ENCODE measurements at regions not wholly inside any gene's neighbourhood (a gene's known extent, or its start where the extent isn't known, plus 50 kb on each side); places are given as distances from the start of the nearest gene placed in this dataset.

DNA sequence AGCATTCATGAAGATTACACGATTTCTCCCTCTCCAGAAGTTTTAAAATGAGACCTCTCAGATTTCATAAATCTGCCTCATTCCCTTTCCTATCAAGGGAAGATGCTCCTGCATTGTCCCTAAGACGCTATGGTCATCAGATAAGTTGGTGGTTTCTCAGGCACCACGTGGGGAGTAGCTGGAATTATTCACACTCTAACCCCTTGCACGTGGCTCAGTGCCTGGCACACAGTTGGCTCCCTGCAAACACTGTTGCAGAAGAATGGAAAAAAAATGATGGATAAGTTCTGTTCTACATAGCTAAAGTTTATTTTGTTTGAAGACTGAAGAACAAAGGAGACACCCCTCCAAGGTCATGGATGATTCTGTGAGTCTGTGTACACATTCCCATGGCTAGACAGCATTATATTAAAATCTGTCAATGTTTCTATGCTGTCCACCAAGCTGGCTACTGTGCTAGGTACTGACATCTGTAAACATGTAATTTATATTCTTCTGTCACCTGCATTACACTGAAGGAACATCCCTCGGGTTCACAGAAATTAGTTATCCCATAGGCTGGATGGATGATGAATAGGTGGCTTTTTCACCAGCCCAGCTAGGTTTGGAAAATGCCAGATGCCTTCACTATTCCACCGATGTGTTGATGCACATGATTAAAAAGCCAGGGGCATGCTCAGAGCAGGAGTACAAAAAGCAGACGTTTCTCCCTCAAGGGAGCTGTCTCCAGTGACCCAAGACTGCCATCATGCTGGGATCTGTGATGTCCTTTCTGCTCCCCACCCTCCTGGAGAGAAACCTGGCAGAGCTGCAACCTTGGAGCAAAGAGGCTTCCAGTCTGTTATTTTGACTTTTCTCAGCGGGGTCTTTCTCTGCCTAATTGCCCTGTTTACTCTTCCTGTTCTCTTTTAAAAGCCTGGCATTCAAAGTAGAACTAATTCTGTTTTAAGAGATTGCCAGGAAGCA is 610.5 kb downstream of the UTRN start:
- Histone ChIP-seq H3K9me3 (ENCODE audit: low read length) (no peaks in the 10 kb centered on the region), H4K20me1 (ENCODE audit: insufficient read depth, low read length) (no peaks in the 10 kb centered on the region), H3K79me2 (ENCODE audit: insufficient read depth, low read length) (no peaks in the 10 kb centered on the region), H3F3A (ENCODE audit: insufficient read depth, low read length) (no peaks in the 10 kb centered on the region), H3K36me3 (ENCODE audit: insufficient read depth, low read length) (no peaks in the 10 kb centered on the region), H3K27me3 (ENCODE audit: insufficient read depth, low read length) (no peaks in the 10 kb centered on the region), H3K4me2 (ENCODE audit: low read length) (no peak overlapping the region), H3K27ac (ENCODE audit: low read depth, low read length, poor library complexity, severe bottlenecking) (no peak overlapping the region), H3K9me2 (ENCODE audit: low read depth, low read length) (no peaks in the 10 kb centered on the region), H3K4me3 (ENCODE audit: low read depth, low read length, poor library complexity, severe bottlenecking) (no peak overlapping the region), H2AFZ (ENCODE audit: low read length) (no peak overlapping the region), H3K9ac (ENCODE audit: low read length) (no peak overlapping the region), H3K4me1 (ENCODE audit: insufficient read depth, low read length, severe bottlenecking) (no peaks in the 10 kb centered on the region)
- TF ChIP-seq, protein P1, sequence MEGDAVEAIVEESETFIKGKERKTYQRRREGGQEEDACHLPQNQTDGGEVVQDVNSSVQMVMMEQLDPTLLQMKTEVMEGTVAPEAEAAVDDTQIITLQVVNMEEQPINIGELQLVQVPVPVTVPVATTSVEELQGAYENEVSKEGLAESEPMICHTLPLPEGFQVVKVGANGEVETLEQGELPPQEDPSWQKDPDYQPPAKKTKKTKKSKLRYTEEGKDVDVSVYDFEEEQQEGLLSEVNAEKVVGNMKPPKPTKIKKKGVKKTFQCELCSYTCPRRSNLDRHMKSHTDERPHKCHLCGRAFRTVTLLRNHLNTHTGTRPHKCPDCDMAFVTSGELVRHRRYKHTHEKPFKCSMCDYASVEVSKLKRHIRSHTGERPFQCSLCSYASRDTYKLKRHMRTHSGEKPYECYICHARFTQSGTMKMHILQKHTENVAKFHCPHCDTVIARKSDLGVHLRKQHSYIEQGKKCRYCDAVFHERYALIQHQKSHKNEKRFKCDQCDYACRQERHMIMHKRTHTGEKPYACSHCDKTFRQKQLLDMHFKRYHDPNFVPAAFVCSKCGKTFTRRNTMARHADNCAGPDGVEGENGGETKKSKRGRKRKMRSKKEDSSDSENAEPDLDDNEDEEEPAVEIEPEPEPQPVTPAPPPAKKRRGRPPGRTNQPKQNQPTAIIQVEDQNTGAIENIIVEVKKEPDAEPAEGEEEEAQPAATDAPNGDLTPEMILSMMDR (IDR thresholded peaks at IDR 0.05; ENCODE audit: low read length), result no peak
- no peak for TF ChIP-seq EZH2 (IDR thresholded peaks at IDR 0.05; ENCODE audit: borderline replicate concordance, low read length)

- Histone ChIP-seq H3K79me2 (ENCODE audit: insufficient read depth, low read length) (no peaks in the 10 kb centered on the region), H3K4me2 (ENCODE audit: low read length) (no peak overlapping the region), H3K4me3 (ENCODE audit: low read depth, low read length, poor library complexity, severe bottlenecking) (no peak overlapping the region), H3K9me3 (ENCODE audit: low read length) (no peaks in the 10 kb centered on the region), H3K4me1 (ENCODE audit: insufficient read depth, low read length, severe bottlenecking) (no peaks in the 10 kb centered on the region), H2AFZ (ENCODE audit: low read length) (no peak overlapping the region), H3K27ac (ENCODE audit: low read depth, low read length, poor library complexity, severe bottlenecking) (no peak overlapping the region), H3K9me2 (ENCODE audit: low read depth, low read length) (no peaks in the 10 kb centered on the region), H3K27me3 (ENCODE audit: insufficient read depth, low read length) (no peaks in the 10 kb centered on the region), H3K9ac (ENCODE audit: low read length) (no peak overlapping the region), H3K36me3 (ENCODE audit: insufficient read depth, low read length) (no peaks in the 10 kb centered on the region), H4K20me1 (ENCODE audit: insufficient read depth, low read length) (no peaks in the 10 kb centered on the region), H3F3A (ENCODE audit: insufficient read depth, low read length) (no peaks in the 10 kb centered on the region)
- no peak for TF ChIP-seq EZH2 (IDR thresholded peaks at IDR 0.05; ENCODE audit: borderline replicate concordance, low read length)
- TF ChIP-seq, protein P1 (IDR thresholded peaks at IDR 0.05; ENCODE audit: low read length), result no peak
These were observed 611.2 kb downstream of the UTRN start for GRCh38 chr6:144896289-144896688.

DNA sequence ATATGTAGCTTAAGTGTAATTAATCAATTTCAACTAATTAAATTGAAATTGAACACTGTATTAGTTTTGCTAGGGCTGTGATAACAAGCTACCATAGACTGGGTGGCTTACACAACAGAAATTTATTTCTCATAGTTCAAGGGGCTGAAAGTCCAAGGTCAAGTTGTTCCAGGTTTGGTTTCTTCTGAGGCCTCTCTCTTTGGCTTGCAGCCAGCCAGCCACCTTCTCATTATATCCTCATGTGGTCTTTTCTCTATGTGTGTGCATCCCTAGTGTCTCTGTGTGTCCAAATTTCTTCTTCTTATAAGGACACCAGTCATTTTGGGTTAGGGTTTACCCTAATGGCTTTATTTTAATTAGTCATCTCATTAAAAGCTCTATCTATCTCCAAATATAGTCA is 611.7 kb downstream of the UTRN start:
- H3K27ac ChIP-seq (ENCODE audit: low read depth, low read length, poor library complexity, severe bottlenecking), result no peak overlapping the region
- H3K4me3 ChIP-seq (ENCODE audit: low read depth, low read length, poor library complexity, severe bottlenecking), result no peak overlapping the region
- no peaks in the 10 kb centered on the region for H3K4me1 ChIP-seq (ENCODE audit: insufficient read depth, low read length, severe bottlenecking)
- no peak overlapping the region for H3K9ac ChIP-seq (ENCODE audit: low read length)
- H4K20me1 ChIP-seq (ENCODE audit: insufficient read depth, low read length), result no peaks in the 10 kb centered on the region
- H3K36me3 ChIP-seq (ENCODE audit: insufficient read depth, low read length), result no peaks in the 10 kb centered on the region
- no peak overlapping the region for H3K4me2 ChIP-seq (ENCODE audit: low read length)
- H3K27me3 ChIP-seq (ENCODE audit: insufficient read depth, low read length), result no peaks in the 10 kb centered on the region
- H2AFZ ChIP-seq (ENCODE audit: low read length), result no peak overlapping the region
- no peaks in the 10 kb centered on the region for H3K9me3 ChIP-seq (ENCODE audit: low read length)
- H3K79me2 ChIP-seq (ENCODE audit: insufficient read depth, low read length), result no peaks in the 10 kb centered on the region
- no peaks in the 10 kb centered on the region for H3K9me2 ChIP-seq (ENCODE audit: low read depth, low read length)
- no peaks in the 10 kb centered on the region for H3F3A ChIP-seq (ENCODE audit: insufficient read depth, low read length)
- TF ChIP-seq EZH2 (IDR thresholded peaks at IDR 0.05; ENCODE audit: borderline replicate concordance, low read length), result no peak
- TF ChIP-seq, protein P1 (IDR thresholded peaks at IDR 0.05; ENCODE audit: low read length), result no peak

All from OCI-LY1 (cell line).